HepG2 (cell line): ENCODE measurements at regions not wholly inside any gene's neighbourhood (a gene's known extent, or its start where the extent isn't known, plus 50 kb on each side); places are given as distances from the start of the nearest gene placed in this dataset.

Experiments
- ATF6 ChIP-seq: sonication (generic); formaldehyde crosslinking; conservative IDR thresholded peaks from 2 replicates; pipeline ENCODE4 v1.4.0; 2020; ENCODE audit warnings: missing genetic modification reagents
- EP300 ChIP-seq, 3 experiments: sonication (generic) in 1 of 3; formaldehyde crosslinking in 1 of 3; IDR thresholded peaks; 2 replicates each; pipeline versions ENCODE4 v1.5.1 to v1.6.1; 2011 to 2020; ENCODE audit warnings: low read depth in 2 of 3, low read length in 2 of 3, borderline replicate concordance in 1 of 3, improper control_type of control experiment in 1 of 3, mild to moderate bottlenecking in 1 of 3, missing genetic modification reagents in 1 of 3, moderate library complexity in 1 of 3
- JUND ChIP-seq: sonication (generic); formaldehyde crosslinking; IDR thresholded peaks from 2 replicates; pipeline ENCODE4 v1.8.0; 2022; ENCODE audit warnings: mild to moderate bottlenecking, missing genetic modification reagents
- RAD21 ChIP-seq: fragments of 450-650 bp; formaldehyde crosslinking; IDR thresholded peaks from 2 replicates; pipeline ENCODE4 v1.5.0; 2020; ENCODE audit warnings: mild to moderate bottlenecking
- SMC3 ChIP-seq: IDR thresholded peaks from 2 replicates; pipeline ENCODE4 v1.6.1; 2011; ENCODE audit warnings: low read length, improper control_type of control experiment
- ZNF251 ChIP-seq: sonication (generic); formaldehyde crosslinking; IDR thresholded peaks from 2 replicates; pipeline ENCODE4 v1.9.0; 2021; ENCODE audit warnings: mild to moderate bottlenecking, missing genetic modification reagents
- ZZZ3 ChIP-seq: sonication (generic); formaldehyde crosslinking; IDR thresholded peaks from 2 replicates; pipeline ENCODE4 v1.4.0; 2020; ENCODE audit warnings: missing genetic modification reagents, mild to moderate bottlenecking, borderline replicate concordance

- TF ChIP-seq EP300 (IDR thresholded peaks at IDR 0.05; ENCODE audit: low read depth in 2 of 2, low read length in 2 of 2) (no peak), EP300 (CRISPR knock-in tag; IDR thresholded peaks at IDR 0.05; ENCODE audit: borderline replicate concordance) (no peak), JUND (CRISPR knock-in tag) (no peak), ZNF251 (CRISPR knock-in tag) (no peak), ATF6 (no peak), ZZZ3 (CRISPR knock-in tag) (no peak), SMC3 (no peak), RAD21 (CRISPR knock-in tag) (no peak)
These were observed 81.7 kb upstream of the NEUROD1 start for GRCh38 chr2:181762000-181762399.
